GM12872 (cell line): ENCODE measurements at regions not wholly inside any gene's neighbourhood (a gene's known extent, or its start where the extent isn't known, plus 50 kb on each side); places are given as distances from the start of the nearest gene placed in this dataset.

Experiments
- TF ChIP-seq, protein P1 (sequence below): IDR thresholded peaks from 3 replicates; pipeline ENCODE4 v1.5.1; 2011; ENCODE audit warnings: low read depth, mild to moderate bottlenecking, low read length, moderate library complexity; ENCODE audit not compliant: insufficient read depth

DNA sequence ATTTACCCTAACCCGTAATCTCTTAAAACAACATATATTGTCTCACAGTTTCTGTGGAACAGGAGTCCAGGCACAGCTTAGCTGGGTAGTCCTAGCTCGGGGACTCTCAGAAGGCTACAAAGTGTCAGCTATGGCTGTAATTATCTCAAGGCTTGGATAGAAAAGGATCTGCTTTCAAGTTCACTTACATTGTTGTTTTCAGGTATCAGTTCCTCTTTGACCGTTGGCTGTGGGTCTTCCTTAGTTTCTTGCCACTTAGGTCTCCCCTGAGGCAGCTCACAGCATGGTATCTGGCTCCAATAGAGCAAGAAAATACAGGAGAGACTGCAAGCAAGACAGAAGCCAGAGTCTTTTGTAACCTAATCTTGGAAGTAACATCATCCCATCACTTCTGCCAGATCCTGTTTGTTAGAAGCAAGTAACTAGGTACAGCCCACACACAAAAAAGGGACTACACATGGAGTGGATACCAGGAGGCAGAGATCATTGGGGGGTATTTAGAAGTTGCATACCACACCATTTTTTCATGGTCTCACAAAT lies 137.0 kb downstream of the MAGEB5 start:
- TF ChIP-seq, protein P1, sequence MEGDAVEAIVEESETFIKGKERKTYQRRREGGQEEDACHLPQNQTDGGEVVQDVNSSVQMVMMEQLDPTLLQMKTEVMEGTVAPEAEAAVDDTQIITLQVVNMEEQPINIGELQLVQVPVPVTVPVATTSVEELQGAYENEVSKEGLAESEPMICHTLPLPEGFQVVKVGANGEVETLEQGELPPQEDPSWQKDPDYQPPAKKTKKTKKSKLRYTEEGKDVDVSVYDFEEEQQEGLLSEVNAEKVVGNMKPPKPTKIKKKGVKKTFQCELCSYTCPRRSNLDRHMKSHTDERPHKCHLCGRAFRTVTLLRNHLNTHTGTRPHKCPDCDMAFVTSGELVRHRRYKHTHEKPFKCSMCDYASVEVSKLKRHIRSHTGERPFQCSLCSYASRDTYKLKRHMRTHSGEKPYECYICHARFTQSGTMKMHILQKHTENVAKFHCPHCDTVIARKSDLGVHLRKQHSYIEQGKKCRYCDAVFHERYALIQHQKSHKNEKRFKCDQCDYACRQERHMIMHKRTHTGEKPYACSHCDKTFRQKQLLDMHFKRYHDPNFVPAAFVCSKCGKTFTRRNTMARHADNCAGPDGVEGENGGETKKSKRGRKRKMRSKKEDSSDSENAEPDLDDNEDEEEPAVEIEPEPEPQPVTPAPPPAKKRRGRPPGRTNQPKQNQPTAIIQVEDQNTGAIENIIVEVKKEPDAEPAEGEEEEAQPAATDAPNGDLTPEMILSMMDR = no peak

DNA sequence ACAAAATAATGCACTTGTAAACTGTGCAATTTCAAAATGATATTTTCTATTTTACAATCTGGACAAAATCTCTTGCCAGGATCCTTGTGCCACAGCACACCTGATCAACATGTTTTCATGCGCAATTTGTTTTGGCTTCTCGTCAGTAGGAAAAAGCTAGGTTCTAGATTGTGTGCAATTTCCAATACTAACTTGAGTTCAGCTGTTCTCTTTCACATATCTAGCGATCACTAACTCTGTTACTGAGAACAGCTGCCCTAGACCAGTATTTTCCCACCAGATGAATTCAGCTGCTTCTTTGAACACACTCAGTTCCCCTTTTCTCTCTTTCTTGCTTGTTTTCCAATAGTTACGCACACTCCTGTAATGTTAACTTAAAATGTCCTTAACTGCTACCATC lies 131.2 kb downstream of the MAGEB5 start:
- TF ChIP-seq, protein P1 = no peak

DNA sequence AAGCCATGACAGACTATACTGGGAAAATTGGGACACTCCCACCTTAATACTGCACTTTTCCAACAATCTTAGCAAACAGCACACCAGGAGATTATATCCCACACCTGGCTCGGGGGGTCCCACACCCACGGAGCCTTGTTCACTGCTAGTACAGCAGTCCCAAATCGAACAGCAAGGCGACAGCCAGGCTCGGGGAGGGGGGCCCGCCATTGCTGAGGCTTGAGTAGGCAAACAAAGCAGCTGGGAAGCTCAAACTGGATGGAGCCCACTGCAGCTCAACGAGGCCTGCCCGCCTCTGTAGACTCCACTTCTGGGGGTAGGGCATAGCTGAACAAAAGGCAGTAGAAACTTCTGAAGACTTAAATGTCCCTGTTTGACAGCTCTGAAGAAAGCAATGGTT lies 118.3 kb downstream of the MAGEB5 start:
- TF ChIP-seq, protein P1 = no peak

DNA sequence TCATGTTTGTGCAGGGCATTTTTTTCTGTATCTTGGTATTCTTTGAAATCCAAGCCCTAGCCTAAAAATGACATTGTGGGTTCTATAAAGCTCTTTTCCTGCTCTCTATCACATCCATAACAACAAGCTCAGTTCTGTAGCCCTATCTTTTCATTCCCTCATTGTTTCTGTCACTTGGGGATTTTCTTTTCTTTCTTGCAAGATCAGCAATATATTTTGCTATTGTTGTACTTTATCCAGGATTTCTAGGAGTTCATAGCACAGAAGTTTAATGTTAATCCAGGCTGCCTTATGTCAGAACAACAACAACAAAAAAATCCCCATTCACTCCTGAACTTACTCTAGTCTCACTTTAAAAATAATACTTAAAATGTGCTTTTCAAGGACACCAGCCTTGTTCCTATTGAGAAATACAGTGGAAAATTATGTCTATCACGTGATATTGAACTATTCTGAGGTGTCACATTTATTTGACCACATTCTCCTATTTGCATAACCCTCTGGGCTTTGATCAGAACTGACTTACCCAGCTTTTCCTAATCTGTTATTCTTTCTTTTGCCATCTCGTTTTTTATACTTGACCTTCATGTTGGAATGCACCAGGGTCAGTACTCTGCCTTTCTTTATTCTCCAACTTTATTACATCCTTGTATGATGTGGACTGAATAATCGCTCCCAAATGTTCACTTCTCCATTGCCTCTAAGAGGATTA lies 112.8 kb downstream of the MAGEB5 start:
- TF ChIP-seq, protein P1 = no peak

DNA sequence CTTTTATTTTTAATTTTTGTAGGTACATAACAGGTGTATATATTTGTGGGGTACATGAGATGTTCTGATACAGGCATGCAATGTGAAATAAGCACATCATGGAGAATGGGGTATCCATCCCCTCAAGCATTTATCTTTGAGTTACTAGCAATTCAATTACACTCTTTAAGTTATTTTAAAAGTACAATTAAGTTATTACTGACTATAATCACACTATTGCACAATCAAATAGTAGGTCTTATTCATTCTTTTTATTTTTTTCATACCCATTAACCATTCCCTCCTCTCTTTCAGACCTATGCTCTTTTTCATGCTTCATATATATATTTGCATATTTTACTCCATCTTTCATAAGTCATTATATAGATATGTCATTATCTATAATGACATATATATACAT lies 93.3 kb downstream of the MAGEB5 start:
- TF ChIP-seq, protein P1 = no peak

DNA sequence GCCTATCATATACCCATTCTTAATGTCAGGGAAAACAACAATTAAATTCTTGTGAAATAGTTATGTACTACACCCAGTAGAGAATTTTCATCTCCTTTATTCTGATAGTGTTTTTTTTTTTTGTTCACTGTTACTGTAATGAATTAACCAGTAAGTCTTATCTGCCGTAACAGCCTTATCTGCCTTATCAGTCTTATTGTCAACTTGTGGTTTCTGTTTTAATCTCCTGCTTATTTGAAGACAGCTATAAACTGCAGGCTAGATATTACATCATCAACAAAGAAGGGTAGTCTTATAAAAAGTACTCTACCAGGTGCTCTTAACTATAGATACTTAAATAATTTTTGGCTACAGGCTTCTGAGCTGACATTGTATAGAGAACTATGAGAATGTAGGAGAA lies 79.5 kb downstream of the MAGEB5 start:
- TF ChIP-seq, protein P1 = no peak

DNA sequence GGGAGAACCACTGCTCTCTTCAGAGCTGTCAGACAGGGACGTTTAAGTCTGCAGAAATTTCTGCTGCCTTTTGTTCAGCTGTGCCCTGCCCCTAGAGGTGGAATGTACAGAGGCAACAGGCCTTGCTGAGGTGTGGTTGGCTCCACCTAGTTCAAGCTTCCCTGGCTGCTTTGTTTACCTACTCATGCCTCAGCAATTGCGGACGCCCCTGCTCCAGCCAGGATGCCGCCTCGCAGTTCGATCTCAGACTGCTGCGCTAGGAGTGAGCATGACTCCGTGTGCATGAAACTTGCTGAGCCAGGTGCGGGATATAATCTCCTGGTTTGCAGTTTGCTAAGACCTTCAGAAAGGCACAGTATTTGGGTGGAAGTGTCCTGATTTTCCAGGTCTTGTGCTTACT lies 70.9 kb downstream of the MAGEB5 start:
- TF ChIP-seq, protein P1 = no peak
